ENCODE measurements at regions not wholly inside any gene's neighbourhood (a gene's known extent, or its start where the extent isn't known, plus 50 kb on each side); places are given as distances from the start of the nearest gene placed in this dataset.

DNA sequence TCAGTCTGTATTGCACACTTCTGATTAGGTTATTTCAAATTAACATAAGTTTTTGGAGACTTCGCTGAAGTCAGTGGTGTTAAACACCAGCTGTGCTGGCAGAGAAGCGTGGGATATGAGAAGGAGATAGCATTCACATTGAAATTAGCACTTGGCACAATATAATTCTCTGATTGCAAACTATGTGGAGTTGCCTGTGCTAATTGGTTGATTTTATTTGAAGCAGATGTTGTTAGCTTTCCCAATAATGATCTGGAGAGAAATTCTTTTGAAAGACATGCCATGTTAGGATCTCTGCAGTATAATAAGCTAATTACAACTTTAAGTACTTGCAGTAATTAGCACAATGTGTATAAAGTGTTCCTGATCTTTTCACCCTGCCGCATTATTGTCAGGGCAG is 367.4 kb upstream of the ARX start:
- no peaks in the 10 kb centered on the region for H3K36me3 ChIP-seq
- TF ChIP-seq, protein P1, sequence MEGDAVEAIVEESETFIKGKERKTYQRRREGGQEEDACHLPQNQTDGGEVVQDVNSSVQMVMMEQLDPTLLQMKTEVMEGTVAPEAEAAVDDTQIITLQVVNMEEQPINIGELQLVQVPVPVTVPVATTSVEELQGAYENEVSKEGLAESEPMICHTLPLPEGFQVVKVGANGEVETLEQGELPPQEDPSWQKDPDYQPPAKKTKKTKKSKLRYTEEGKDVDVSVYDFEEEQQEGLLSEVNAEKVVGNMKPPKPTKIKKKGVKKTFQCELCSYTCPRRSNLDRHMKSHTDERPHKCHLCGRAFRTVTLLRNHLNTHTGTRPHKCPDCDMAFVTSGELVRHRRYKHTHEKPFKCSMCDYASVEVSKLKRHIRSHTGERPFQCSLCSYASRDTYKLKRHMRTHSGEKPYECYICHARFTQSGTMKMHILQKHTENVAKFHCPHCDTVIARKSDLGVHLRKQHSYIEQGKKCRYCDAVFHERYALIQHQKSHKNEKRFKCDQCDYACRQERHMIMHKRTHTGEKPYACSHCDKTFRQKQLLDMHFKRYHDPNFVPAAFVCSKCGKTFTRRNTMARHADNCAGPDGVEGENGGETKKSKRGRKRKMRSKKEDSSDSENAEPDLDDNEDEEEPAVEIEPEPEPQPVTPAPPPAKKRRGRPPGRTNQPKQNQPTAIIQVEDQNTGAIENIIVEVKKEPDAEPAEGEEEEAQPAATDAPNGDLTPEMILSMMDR (IDR thresholded peaks at IDR 0.05): no peak
- no peak for TF ChIP-seq POLR2A (IDR thresholded peaks at IDR 0.05)
- H3K4me1 ChIP-seq: no peaks in the 10 kb centered on the region
- no peak overlapping the region for H3K4me3 ChIP-seq
- no peak for DNase-seq
- no peaks in the 10 kb centered on the region for H3K27me3 ChIP-seq
- H3K27ac ChIP-seq: no peak overlapping the region
- H3K9me3 ChIP-seq: no peaks in the 10 kb centered on the region

DNA sequence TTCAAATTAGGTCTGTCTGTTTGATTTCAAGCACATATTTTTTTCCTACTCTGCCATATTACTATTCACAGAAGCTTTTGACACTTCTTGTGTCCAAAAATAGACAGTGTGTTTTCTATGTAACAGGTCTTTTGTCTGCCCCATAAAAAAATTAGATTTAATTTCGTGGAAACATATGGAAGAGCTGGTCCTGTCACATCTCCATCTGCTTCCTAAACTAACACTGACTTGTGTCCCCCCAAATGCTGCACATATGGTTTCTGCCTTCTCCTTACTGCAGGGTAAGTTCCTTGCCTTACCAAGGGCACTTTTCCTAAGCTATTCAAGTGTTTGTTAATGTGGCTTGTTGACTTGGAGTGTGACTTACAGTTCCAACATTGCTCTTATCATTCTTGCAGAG is 340.7 kb upstream of the ARX start:
- TF ChIP-seq, protein P1 (IDR thresholded peaks at IDR 0.05): no peak
- TF ChIP-seq POLR2A (IDR thresholded peaks at IDR 0.05): no peak

DNA sequence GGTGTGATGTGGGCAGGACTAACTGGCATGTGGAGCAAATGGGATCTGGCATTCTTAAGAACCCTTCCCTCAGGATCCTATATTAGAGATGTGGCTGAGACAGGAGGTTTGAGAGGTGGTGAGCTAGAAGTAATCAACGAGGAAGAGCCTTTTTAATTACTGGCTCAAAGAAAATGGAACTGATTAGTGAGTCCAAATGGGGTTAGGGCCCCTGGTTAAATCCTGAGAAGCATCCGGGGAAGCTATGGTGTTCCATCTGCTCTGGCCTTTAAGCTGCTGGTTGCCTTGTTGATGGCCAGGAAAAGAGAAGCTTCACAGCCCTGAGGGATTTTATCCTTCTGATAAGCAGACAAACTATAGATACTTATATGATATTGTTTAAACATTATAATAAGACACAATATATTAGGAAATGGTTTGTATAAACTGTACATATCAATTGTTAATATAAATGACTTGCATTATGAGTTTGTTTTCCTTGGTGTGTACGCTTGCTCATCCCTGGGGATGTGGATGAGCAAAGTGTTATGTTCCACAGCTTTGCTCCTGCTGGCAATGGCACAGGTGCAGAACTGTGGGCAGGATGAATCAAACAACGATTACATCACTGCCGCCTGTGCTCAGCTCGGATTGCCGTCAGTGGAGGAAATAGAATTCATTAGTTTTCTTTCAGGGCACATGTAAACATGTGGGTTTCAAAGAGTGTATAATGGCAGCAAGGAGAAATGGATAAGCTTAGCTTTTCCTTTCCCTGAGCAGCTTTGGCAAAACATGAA is 328.6 kb upstream of the ARX start:
- Histone ChIP-seq H3K9me3 (no peaks in the 10 kb centered on the region), H3K27ac (no peak overlapping the region), H3K4me3 (no peak overlapping the region), H3K27me3 (no peaks in the 10 kb centered on the region), H3K4me1 (no peaks in the 10 kb centered on the region), H3K36me3 (no peaks in the 10 kb centered on the region)
- no peak for DNase-seq
- TF ChIP-seq POLR2A (IDR thresholded peaks at IDR 0.05): no peak
- TF ChIP-seq, protein P1 (IDR thresholded peaks at IDR 0.05): no peak

More for the DNA sequence above, 340.7 kb upstream of the ARX start:
- Histone ChIP-seq H3K27ac (no peak overlapping the region), H3K36me3 (no peaks in the 10 kb centered on the region), H3K9me3 (no peaks in the 10 kb centered on the region), H3K27me3 (no peaks in the 10 kb centered on the region), H3K4me3 (no peak overlapping the region), H3K4me1 (no peaks in the 10 kb centered on the region)
- DNase-seq: no peak

DNA sequence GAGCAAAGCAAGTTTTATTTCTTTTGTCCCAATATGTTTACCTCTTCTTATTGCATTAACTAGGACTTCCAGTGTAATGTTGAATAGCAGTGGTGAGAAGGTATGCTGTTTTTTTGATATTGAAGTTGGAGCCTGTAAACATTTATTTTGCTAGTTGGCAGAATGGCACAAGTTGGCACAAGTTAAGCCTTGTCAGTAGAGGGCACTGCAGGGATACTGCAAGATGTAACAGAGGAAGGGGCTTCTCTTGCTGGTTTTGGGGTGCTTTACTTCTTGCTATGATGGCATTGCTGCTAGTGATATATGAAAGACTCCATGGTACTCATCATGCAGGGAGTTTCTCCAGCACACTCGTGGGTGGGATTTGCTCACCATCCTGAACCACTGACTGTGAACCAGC is 327.3 kb upstream of the ARX start:
- Histone ChIP-seq H3K27me3 (no peaks in the 10 kb centered on the region), H3K4me3 (no peak overlapping the region), H3K9me3 (no peaks in the 10 kb centered on the region), H3K27ac (no peak overlapping the region), H3K4me1 (no peaks in the 10 kb centered on the region), H3K36me3 (no peaks in the 10 kb centered on the region)
- no peak for DNase-seq
- TF ChIP-seq, protein P1 (IDR thresholded peaks at IDR 0.05): no peak
- no peak for TF ChIP-seq POLR2A (IDR thresholded peaks at IDR 0.05)

DNA sequence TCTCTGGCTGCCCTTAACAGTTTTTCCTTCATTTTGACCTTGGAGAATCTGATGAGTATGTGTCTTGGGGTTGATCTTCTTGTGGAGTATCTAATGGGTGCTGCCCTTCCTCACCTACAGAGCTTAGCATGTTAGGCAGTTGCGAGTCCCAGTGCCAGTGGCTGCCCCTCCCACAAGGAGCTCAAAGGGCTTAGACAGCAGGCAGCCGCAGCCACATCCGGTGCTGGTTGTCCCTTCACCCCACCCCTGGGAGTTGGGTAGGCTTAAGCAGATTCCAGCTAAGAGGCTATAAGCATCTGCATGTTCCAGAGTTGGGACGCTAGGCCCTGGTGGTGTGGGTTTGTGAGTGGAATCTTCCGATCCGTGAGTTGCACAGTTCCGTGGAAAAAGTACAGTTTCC is 322.1 kb upstream of the ARX start:
- DNase-seq: no peak
- Histone ChIP-seq H3K27ac (no peak overlapping the region), H3K36me3 (no peaks in the 10 kb centered on the region), H3K27me3 (no peaks in the 10 kb centered on the region), H3K4me1 (no peaks in the 10 kb centered on the region), H3K4me3 (no peak overlapping the region), H3K9me3 (no peaks in the 10 kb centered on the region)
- TF ChIP-seq, protein P1 (IDR thresholded peaks at IDR 0.05): no peak
- no peak for TF ChIP-seq POLR2A (IDR thresholded peaks at IDR 0.05)
